ENCODE measurements at regions not wholly inside any gene's neighbourhood (a gene's known extent, or its start where the extent isn't known, plus 50 kb on each side); places are given as distances from the start of the nearest gene placed in this dataset.

DNA sequence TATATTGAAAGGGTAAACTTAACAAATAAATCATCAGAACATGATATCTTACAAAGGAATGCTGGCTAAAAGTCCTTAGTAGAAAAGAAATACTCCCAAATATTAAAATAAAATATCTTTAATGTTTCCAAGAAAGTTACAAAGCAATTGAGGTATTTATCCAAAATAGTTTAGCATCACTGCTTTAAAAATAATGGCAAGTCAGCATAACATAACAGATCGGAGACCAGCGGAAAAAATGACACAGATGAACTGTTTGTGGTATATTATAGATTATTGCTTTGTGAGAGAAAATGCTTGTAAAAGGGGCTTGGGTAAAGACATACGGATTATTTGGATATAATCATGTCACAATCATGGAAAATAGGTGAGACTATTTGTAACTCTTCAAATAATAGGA lies 168.5 kb upstream of the TEX13C start:
- TF ChIP-seq, protein P1, sequence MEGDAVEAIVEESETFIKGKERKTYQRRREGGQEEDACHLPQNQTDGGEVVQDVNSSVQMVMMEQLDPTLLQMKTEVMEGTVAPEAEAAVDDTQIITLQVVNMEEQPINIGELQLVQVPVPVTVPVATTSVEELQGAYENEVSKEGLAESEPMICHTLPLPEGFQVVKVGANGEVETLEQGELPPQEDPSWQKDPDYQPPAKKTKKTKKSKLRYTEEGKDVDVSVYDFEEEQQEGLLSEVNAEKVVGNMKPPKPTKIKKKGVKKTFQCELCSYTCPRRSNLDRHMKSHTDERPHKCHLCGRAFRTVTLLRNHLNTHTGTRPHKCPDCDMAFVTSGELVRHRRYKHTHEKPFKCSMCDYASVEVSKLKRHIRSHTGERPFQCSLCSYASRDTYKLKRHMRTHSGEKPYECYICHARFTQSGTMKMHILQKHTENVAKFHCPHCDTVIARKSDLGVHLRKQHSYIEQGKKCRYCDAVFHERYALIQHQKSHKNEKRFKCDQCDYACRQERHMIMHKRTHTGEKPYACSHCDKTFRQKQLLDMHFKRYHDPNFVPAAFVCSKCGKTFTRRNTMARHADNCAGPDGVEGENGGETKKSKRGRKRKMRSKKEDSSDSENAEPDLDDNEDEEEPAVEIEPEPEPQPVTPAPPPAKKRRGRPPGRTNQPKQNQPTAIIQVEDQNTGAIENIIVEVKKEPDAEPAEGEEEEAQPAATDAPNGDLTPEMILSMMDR (IDR thresholded peaks at IDR 0.05), result no peak
- no peak for TF ChIP-seq EZH2 (IDR thresholded peaks at IDR 0.05)

All from neural progenitor cell (in vitro differentiated cells).